GM12872 (cell line): ENCODE measurements at regions not wholly inside any gene's neighbourhood (a gene's known extent, or its start where the extent isn't known, plus 50 kb on each side); places are given as distances from the start of the nearest gene placed in this dataset.

ENCODE experiments used
- CTCF ChIP-seq: IDR thresholded peaks from 3 replicates; pipeline ENCODE4 v1.5.1; 2011; ENCODE audit warnings: low read depth, mild to moderate bottlenecking, low read length, moderate library complexity; ENCODE audit not compliant: insufficient read depth

- TF ChIP-seq CTCF, result no peak
Measured at GRCh38 chr2:155651851-155652250, 680.7 kb downstream of the NR4A2 start.

GRCh38 chr2:155645791-155646190 is 686.7 kb downstream of the NR4A2 start:
- no peak for TF ChIP-seq CTCF

GRCh38 chr2:155643056-155643775 is 689.3 kb downstream of the NR4A2 start:
- TF ChIP-seq CTCF, result no peak

GRCh38 chr2:155633887-155634570 is 698.5 kb downstream of the NR4A2 start:
- no peak for TF ChIP-seq CTCF

GRCh38 chr2:155633060-155633839 is 699.3 kb downstream of the NR4A2 start:
- TF ChIP-seq CTCF, result no peak

- no peak for TF ChIP-seq CTCF
Measured at GRCh38 chr2:155630760-155631159, 701.8 kb downstream of the NR4A2 start.

GRCh38 chr2:155622443-155622842 is 710.1 kb downstream of the NR4A2 start:
- no peak for TF ChIP-seq CTCF
